ENCODE measurements at regions not wholly inside any gene's neighbourhood (a gene's known extent, or its start where the extent isn't known, plus 50 kb on each side); places are given as distances from the start of the nearest gene placed in this dataset.

DNA sequence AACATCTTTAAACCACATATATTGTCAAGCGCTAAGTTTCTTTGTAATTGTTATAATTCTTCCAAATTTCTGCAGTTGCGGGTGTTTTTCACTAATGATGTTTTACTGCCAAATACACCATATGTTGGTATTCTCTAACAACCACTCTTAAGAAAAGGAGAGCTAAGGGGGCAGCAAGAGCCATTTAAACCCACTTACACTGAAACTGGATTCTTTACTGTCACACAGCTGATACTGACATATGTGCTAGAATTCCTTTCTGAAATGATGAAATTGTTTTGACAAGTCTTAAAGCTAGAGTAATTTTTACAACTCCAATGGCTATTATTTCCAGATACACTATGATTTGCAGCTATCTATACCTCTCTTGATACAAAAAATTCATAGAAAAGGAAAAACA, 483.1 kb downstream of the CDH11 start:
- DNase-seq, result no peak

- DNase-seq, result no peak
Measured at GRCh38 chr16:64629622-64630021, 492.2 kb downstream of the CDH11 start.

DNA sequence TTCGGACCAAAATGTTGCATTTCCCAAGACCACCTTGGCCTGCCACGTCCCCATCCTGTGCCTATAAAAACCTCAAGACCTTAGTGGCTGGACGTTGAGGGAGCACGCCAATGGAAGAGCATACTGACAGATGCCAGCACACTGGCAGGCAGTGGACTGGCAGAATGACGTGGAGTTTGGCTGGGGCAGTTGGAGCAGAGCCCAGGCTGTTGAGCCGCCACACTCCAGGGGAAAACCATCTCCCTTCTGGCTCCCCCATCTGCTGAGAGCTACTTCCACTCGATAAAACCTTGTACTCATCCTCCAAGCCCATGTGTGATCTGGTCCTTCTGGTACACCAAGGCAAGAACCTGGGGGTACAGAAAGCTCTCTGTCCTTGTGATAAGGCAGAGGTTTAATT, 494.1 kb downstream of the CDH11 start:
- DNase-seq, result no peak

- no peak for DNase-seq
Measured at GRCh38 chr16:64627288-64627687, 494.6 kb downstream of the CDH11 start.

GRCh38 chr16:64626776-64627175, 495.1 kb downstream of the CDH11 start:
- no peak for DNase-seq

DNA sequence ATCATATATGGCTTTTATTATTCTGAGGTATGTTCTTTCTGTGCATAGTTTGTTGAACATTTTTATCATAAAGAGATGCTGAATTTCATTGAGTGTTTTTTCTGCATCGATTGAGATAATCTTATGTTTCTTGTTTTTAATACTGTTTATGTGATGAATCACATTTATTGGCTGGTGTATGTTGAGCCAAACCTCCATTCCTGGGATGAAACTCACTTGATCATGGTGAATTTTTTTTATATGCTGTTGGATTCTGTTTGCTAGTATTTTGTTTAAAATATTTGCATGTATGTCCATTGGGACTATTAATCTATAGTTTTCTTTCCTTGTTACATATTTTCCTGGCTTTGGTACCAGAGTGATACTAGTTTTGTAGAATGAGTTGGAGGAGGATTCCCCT, 500.2 kb downstream of the CDH11 start:
- no peak for DNase-seq

DNA sequence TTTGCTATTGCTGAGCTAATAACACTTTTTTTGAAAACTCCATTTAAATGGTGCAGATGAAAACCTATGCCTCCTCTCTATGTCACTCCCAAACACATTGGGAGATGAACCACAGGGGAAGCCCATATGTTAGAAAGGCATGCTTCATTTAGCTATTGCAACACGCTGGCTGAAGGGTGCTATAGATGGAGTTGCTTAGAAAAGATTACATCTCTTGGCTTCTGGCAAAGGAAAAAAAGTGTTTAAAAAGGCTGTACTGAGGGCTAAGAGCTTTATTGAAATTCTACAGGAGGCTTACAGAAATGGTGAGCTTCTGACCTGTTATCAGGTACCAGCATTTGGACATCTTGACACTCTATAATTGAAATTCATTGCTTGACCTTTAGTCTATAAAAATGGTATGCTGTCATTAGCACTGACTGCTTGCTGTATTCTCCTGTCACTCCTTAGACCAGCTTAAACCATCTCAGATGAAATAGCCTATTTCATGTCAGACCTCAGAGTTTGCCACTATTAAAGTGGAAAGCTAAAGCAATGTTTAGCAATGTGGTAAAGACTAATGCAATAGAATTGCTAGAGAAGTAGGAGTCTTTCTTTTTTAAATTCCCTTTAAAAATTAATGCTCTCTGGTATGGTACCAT, 503.9 kb downstream of the CDH11 start:
- DNase-seq, result no peak

DNA sequence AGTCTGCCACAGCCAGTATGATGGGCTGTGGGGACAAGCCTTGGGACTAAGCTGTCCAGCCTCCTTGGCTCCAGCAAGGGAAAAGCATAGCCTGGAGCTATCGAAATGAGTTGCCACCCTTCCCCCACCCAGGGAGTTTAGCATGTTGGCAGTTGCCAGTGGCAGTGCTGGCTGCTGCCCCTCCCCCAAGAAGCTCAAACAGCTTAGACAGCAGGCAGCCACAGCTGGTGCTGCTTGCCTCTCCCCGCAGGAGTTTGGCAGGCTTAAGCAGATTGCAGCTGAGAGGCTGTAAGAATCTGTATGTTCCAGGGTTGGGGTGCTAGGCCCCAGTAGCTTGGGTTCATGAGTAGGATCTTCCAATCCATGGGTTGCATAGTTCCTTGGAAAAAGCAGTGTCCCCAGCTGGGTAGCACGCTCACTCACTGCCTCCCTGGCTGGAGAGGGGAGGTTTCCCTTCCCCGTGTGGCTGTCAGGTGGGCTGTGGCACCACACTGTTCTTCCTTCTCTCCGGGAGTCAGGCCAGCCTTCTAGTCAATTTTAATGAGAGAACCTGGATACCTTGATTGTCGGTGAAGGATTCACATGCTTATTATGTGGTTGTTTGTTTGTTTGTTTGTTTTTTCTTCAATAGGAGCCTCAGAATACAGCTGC, 506.1 kb downstream of the CDH11 start:
- no peak for DNase-seq

DNA sequence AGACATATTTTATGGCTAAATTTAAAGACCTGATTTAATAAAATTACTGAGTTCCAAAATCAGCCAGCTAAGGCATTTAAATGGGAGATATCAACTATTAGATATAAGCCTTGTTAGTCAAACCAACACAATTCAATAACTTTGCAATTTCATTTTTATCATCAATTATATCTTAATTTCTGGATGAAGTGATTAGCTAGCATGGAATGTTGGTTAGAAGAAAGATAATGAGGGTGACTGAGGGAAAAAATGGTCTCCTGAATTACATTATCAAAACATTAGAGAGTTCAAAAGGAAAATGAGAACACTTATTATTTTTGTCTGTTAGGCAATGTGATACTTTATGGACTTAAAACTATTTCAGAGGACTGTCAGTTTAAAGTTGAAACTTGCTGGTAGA, 525.7 kb downstream of the CDH11 start:
- DNase-seq, result no peak

- DNase-seq, result no peak
Measured at GRCh38 chr16:64590513-64590912, 531.4 kb downstream of the CDH11 start.

GRCh38 chr16:64589836-64590235, 532.0 kb downstream of the CDH11 start:
- no peak for DNase-seq

- no peak for DNase-seq
Measured at GRCh38 chr16:64586781-64587180, 535.1 kb downstream of the CDH11 start.

DNA sequence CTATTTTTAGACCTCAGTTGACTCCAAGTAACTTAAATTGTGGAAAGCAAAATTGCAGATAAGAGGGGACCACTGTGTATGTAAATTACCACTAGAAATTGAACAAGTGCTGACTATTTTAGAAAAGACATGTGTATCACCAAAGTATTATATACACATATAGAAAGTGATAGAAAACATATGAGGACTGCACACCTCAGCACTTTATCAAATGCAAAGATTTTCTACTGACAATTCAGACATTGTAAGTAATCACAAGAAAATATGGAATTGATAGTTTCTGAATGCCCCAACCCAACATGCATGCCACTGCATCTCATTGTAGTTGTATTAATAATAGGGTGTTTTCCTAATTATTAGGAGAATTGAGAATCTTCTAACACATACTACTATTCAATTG, 536.5 kb downstream of the CDH11 start:
- no peak for DNase-seq

GRCh38 chr16:64580558-64580957, 541.3 kb downstream of the CDH11 start:
- no peak for DNase-seq

GRCh38 chr16:64579712-64580111, 542.2 kb downstream of the CDH11 start:
- no peak for DNase-seq

DNA sequence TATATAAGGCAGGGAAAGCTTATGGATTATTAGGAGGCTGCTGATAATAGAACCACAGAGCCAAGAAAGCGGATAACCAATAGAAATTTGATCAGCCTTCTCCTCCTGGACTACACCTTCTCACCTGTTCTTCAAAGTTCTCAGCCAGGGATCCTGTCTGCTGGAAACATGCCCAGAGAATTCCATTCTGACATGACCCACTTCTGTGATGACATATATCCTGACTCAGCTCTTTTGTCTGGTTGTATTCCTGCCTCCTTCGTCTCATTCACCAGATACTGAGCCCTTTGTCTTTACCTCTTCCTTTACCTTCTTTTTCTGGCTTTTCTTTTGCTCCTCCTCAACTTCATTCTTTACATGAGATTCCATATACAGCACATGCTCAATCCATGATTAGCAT, 576.1 kb downstream of the CDH11 start:
- no peak for DNase-seq

GRCh38 chr16:64544859-64545258, 577.0 kb downstream of the CDH11 start:
- no peak for DNase-seq

DNA sequence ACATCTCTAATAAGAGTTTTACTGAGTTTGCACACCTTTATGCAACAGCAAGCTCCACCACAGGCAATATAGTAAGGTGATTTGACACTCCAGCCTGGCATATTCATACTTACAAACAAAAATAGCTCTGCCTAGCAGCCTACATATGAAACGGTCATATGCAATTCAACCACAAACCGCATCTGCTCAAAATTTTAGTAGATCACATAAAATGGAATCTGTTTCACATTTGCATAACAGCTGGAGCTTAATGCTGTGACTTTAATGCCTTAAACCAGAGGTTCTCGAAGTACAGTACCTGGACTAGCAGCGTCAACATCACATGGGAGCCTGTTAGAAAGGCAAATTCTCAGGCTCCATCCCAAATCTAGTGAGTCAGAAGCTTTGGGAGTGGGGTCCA, 578.4 kb downstream of the CDH11 start:
- no peak for DNase-seq

GRCh38 chr16:64543031-64543430, 578.8 kb downstream of the CDH11 start:
- no peak for DNase-seq

- DNase-seq, result no peak
Measured at GRCh38 chr16:64542152-64542551, 579.7 kb downstream of the CDH11 start.

DNA sequence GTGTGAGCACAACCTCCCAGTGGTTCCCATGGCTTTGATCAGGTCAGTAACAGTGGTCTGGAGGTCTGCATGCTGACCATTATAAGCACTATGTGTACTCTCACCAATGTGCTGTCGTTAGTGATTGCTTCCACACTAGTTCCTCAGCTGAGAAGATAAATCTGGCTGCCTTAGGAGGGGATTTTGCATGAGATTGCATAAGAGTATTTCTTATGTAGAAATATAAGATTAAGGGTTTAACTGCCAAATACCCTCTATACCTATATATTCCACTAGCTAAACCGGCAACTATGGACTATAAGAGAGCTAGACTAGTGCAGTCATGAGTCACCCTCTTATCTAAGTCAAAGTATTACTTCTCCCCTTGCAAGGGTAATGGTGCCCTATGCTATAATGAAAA, 580.2 kb downstream of the CDH11 start:
- DNase-seq, result no peak

- DNase-seq, result no peak
Measured at GRCh38 chr16:64540434-64540833, 581.4 kb downstream of the CDH11 start.

- no peak for DNase-seq
Measured at GRCh38 chr16:64539811-64540371, 582.0 kb downstream of the CDH11 start.

GRCh38 chr16:64534180-64534780, 587.6 kb downstream of the CDH11 start:
- DNase-seq, result no peak
